ENCODE measurements at regions not wholly inside any gene's neighbourhood (a gene's known extent, or its start where the extent isn't known, plus 50 kb on each side); places are given as distances from the start of the nearest gene placed in this dataset.

DNA sequence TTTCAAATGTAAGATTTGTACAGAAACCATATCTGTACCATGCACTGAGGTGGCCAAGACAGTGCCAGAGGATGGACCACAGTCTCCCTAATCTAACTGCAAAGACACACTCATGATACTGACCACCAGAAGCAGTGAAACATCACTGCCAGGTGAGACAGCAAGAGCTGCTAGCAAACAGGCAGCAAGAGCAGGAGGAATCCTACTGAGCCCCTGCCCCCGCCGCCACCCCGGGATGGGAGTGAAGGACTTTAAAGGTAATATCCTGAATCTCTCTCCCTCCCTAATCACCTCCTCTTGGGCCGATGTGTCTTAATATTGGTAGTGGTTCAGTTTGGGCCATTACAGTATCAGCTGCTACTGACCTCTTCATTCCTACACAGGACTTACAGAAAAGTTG is 144.3 kb downstream of the XPNPEP1 start:
- ChIA-PET CTCF (interaction anchor here (1.0 kb wide), 1 partner anchor 11 kb away, joined by 3 read pairs; no protein-coding TSS in a partner anchor), POLR2A (no interaction called here)
- no peak for DNase-seq (ENCODE audit: low read depth in 1 of 2, low spot score in 1 of 2)
- ATAC-seq: no peak
- TF ChIP-seq, protein P1, sequence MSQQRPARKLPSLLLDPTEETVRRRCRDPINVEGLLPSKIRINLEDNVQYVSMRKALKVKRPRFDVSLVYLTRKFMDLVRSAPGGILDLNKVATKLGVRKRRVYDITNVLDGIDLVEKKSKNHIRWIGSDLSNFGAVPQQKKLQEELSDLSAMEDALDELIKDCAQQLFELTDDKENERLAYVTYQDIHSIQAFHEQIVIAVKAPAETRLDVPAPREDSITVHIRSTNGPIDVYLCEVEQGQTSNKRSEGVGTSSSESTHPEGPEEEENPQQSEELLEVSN (IDR thresholded peaks at IDR 0.05; ENCODE audit: borderline replicate concordance, low read depth): no peak
- TF ChIP-seq CBX2 (IDR thresholded peaks at IDR 0.05; ENCODE audit: borderline replicate concordance, low read depth) (no peak), FOSL2 (IDR thresholded peaks at IDR 0.05) (no peak), FOSL2 (CRISPR knock-in tag; IDR thresholded peaks at IDR 0.05) (no peak), NFE2L2 (conservative IDR thresholded peaks at IDR 0.05; ENCODE audit: low read length) (no peak), RNF2 (IDR thresholded peaks at IDR 0.05; ENCODE audit: borderline replicate concordance, low read depth) (no peak), ZC3H11A (IDR thresholded peaks at IDR 0.05) (no peak), HEYL (CRISPR knock-in tag; IDR thresholded peaks at IDR 0.05) (no peak), KDM1A (IDR thresholded peaks at IDR 0.05; ENCODE audit: low read depth) (no peak), FOSB (CRISPR knock-in tag; IDR thresholded peaks at IDR 0.05) (no peak), HOXA7 (CRISPR knock-in tag; IDR thresholded peaks at IDR 0.05) (no peak), POLR2AphosphoS2 (conservative IDR thresholded peaks at IDR 0.05; ENCODE audit: low read length) (no peak), ESRRA (IDR thresholded peaks at IDR 0.05; ENCODE audit: borderline replicate concordance, low read length) (no peak), RCOR1 (IDR thresholded peaks at IDR 0.05; ENCODE audit: low read depth, low read length) (no peak), SREBF2 (IDR thresholded peaks at IDR 0.05) (no peak), ZNF302 (CRISPR knock-in tag; IDR thresholded peaks at IDR 0.05) (no peak)
- TF ChIP-seq, protein P2, sequence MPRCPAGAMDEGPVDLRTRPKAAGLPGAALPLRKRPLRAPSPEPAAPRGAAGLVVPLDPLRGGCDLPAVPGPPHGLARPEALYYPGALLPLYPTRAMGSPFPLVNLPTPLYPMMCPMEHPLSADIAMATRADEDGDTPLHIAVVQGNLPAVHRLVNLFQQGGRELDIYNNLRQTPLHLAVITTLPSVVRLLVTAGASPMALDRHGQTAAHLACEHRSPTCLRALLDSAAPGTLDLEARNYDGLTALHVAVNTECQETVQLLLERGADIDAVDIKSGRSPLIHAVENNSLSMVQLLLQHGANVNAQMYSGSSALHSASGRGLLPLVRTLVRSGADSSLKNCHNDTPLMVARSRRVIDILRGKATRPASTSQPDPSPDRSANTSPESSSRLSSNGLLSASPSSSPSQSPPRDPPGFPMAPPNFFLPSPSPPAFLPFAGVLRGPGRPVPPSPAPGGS (IDR thresholded peaks at IDR 0.05): no peak
- TF ChIP-seq, protein P3, sequence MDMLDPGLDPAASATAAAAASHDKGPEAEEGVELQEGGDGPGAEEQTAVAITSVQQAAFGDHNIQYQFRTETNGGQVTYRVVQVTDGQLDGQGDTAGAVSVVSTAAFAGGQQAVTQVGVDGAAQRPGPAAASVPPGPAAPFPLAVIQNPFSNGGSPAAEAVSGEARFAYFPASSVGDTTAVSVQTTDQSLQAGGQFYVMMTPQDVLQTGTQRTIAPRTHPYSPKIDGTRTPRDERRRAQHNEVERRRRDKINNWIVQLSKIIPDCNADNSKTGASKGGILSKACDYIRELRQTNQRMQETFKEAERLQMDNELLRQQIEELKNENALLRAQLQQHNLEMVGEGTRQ (IDR thresholded peaks at IDR 0.05): no peak
- H3K4me3 ChIP-seq: no peak overlapping the region
- H3K27ac ChIP-seq: no peak overlapping the region
- 0% methylated on average over 4 of the region's 4 CpGs for WGBS (ENCODE audit: missing lambda C conversion rate)
- H3K4me2 ChIP-seq: no peak overlapping the region
- no peak for FAIRE-seq
- no peaks in the 10 kb centered on the region for H3K9me3 ChIP-seq
- H3K4me1 ChIP-seq: no peaks in the 10 kb centered on the region

DNA sequence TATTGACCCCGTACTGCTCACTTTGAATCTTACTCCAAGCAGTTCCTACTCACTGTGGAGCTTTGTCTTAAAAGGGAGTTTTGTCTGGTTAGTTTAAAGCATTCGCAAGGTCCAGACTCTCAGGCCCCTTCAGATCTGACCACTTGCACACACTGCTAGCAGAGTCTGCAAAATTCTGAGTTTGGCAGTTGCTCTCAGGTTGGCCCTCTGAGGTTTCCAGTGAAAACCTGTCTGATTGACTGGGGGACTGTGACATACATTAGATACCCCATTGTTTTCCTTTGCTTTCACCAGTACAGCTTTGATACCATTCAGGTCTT is 149.2 kb downstream of the XPNPEP1 start:
- ChIA-PET CTCF (interaction anchor here (0.6 to 2.0 kb wide), 9 partner anchors 8 to 1207 kb away, joined by 3 to 7 read pairs (median 4); no protein-coding TSS in a partner anchor), POLR2A (no interaction called here)
- Histone ChIP-seq H3K9me3 (no peaks in the 10 kb centered on the region), H3K4me3 (no peak overlapping the region), H3K4me2 (no peak overlapping the region), H3K27ac (no peak overlapping the region), H3K4me1 (no peaks in the 10 kb centered on the region)
- no peak for DNase-seq (ENCODE audit: low read depth in 1 of 2, low spot score in 1 of 2)
- ATAC-seq: peak in 1 of 2 experiments; percentile 47; a peak in 3 of 6 replicates
- 13% methylated on average over 2 of the region's 2 CpGs for WGBS (ENCODE audit: missing lambda C conversion rate)
- no peak for FAIRE-seq
- TF ChIP-seq EHF (CRISPR knock-in tag; IDR thresholded peaks at IDR 0.05) (no peak), FOSL2 (IDR thresholded peaks at IDR 0.05) (no peak), FOSL2 (CRISPR knock-in tag; IDR thresholded peaks at IDR 0.05) (no peak), NPAS2 (CRISPR knock-in tag; IDR thresholded peaks at IDR 0.05; ENCODE audit: borderline replicate concordance) (no peak), KDM1A (IDR thresholded peaks at IDR 0.05; ENCODE audit: low read depth) (no peak), ESRRA (IDR thresholded peaks at IDR 0.05; ENCODE audit: borderline replicate concordance, low read length) (no peak), PHF8 (IDR thresholded peaks at IDR 0.05; ENCODE audit: borderline replicate concordance, low read depth) (no peak), ZSCAN20 (CRISPR knock-in tag; IDR thresholded peaks at IDR 0.05) (no peak)
- TF ChIP-seq, protein P4, sequence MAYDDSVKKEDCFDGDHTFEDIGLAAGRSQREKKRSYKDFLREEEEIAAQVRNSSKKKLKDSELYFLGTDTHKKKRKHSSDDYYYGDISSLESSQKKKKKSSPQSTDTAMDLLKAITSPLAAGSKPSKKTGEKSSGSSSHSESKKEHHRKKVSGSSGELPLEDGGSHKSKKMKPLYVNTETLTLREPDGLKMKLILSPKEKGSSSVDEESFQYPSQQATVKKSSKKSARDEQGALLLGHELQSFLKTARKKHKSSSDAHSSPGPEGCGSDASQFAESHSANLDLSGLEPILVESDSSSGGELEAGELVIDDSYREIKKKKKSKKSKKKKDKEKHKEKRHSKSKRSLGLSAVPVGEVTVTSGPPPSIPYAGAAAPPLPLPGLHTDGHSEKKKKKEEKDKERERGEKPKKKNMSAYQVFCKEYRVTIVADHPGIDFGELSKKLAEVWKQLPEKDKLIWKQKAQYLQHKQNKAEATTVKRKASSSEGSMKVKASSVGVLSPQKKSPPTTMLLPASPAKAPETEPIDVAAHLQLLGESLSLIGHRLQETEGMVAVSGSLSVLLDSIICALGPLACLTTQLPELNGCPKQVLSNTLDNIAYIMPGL (CRISPR knock-in tag; IDR thresholded peaks at IDR 0.05; ENCODE audit: borderline replicate concordance): no peak
